ENCODE measurements at regions not wholly inside any gene's neighbourhood (a gene's known extent, or its start where the extent isn't known, plus 50 kb on each side); places are given as distances from the start of the nearest gene placed in this dataset.
"Not testable (repeated sequence)": the region's sequence is repeated elsewhere in the genome, so short reads cannot be mapped to it uniquely, and the experiment has no call there.

DNA sequence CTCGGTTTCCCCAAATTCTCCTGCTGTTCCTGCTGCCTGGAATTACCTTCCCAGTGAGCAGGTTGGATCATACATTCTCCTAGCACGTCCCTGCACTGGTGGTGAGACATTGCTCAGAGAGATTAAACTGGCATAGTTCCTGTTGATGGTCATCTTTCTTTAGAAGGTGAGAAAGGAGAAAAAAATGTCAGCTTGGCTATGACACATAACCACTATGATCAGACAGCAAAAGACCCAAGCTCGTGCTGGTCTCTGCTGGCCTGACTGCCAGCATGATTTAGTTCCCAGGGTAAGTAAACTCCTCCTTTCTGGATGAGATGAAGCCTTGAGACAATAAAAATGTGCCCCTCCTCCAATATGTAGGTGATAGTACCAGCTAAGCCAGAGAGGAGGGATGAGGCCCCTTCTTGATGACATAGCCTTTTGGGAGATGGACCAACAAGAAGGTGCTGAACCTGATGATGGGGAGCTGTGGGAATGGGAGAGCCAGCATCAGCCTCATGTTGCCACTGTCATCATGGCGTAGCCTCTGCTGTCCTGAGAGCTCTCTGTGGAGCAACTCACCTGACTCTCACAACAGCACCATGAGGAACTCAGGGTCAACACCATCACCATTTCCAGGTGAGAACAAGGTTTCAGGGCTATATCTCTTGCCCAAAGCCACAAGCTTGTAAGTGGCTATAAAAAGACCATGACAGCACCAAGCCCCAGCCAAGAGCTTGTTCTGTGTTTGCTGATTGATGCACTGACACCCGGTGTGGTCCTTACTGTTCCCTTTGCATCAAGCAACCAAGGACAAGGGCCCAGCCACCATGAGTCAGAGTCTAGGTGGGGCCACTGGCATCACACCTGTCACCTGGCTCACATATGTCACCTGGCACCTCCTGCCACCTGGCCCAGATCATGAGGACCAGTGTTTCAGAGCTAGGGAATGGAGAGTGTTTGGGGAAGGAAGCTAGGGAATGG lies 200.0 kb downstream of the MATN1 start:
- peak in 2 of 42 donors; percentile 15 to 32 for DNase-seq
- intact Hi-C loops (cut with DNase I): no loop called here

DNA sequence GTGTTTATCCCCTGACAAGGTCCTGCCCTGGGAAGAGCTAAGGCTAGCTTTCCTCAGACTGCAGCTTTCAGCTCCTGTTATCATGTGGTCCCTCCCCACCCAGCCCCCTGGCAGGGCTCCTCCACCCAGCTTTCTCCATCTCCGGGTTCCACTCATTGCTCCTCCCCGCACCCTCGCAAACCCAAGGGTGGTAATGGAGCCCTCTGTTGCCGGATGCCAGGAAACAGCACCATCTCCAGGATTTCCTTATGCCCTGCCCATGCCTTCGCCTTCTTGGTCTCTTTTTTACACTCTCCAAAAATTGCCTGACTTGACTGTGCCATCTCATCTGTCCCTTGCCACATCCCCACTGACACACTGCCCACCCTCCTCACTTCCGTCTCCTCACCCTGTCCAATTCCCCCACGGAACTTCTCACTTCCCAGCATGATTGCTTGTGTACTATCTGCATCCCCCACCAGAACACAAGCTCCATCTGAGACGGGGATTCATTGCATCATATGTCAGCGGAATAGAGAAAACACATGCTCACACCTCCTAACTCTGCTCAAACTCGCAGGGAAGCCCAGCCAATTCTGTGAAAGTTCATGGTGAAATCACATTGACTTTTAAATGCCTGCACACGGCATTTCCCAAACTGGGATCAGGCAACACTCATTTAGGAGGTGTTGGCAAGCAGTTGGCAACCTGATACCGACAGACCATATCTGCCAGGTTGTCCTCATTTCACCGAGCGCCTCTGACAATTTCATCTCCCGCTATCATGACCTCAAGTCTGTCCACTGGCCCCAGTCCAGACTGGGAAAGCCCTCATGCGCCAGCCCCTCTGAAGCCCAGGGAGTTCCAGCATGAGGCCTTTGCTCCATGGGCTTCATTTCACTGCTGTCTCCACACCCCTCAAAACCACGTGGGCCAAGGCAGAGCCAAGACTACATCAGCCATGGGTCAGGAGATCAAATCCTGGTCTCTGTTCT lies 201.1 kb downstream of the MATN1 start:
- DNase-seq: peak in 2 of 42 donors; percentile 23 to 28
- intact Hi-C loops (cut with DNase I): no loop called here

DNA sequence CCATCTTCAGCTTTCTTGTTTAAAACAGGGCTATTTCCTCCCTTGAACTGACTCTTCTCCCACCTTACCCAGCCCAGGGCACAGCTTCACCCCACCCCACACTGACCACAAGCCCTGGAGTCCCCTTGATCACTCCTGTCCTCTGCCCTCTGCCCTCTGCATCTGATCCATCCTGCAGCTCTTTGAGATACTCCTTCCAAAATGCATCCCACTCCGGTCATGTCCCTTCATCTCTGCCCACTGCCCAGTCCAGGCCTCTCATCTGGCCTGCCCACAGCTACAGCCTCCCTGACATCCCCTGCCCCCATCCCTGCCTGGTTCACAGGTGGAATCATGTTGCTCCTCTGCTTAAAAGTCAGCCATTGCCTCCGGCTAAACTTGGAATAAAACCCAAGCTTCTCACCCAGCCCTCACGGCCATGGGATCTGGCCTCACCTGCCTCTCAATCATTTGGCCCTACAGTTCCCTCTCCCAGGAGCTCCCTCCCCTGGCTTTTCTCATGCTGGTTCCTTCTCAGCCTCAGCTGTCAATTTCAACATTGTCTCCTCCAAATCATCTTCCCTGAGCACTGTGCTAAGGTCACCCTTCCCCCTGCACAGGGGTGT lies 202.0 kb downstream of the MATN1 start:
- intact Hi-C loops (cut with DNase I): no loop called here
- peak in 5 of 42 donors; percentile 3 to 17 (median 7) for DNase-seq

DNA sequence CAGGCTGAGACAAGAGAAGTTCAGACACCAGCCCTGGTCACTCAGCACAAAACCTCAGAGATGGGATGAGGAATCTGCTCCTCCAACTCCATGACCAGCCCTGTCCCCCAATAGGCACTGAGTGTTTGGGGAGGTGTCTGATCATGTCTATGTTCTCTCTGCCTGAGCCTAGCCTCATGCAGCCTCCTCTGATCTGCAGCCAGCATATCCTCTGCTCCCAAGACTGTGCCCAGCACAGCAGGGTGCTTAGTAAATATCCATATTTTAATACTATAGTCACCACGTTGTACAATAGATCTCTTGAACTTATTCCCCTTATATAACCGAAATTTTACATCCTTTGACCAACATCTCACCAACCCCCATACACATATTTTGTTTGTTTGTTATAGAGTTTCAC lies 202.9 kb downstream of the MATN1 start:
- intact Hi-C loops (cut with DNase I): no loop called here

DNA sequence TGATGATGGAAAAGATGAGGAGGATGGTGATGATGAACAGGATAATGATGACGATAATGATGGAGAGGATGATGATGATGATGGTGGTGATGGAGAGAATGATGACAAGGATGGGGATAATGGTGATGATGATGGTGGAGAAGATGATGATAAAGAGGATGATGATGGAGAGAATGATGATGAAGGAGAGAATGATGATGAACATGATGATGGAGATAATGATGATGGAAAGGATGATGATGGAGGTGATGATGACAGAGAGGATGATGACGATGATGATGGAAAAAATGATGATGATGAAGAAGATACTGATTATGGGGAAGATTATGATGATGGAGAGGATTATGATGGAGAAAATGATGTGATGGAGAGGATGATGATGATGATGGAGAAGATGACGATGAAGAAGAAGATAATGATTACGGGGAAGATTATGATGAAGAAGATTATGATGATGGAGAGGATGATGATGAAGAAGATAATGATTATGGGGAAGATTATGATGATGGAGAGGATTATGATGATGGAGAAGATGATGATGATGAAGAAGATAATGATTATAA lies 204.1 kb downstream of the MATN1 start:
- DNase-seq: no peak
- intact Hi-C loops (cut with DNase I): no loop called here

More for the DNA sequence above, 202.9 kb downstream of the MATN1 start:
- DNase-seq: peak in 4 of 42 donors; percentile 5 to 22 (median 14)

DNA sequence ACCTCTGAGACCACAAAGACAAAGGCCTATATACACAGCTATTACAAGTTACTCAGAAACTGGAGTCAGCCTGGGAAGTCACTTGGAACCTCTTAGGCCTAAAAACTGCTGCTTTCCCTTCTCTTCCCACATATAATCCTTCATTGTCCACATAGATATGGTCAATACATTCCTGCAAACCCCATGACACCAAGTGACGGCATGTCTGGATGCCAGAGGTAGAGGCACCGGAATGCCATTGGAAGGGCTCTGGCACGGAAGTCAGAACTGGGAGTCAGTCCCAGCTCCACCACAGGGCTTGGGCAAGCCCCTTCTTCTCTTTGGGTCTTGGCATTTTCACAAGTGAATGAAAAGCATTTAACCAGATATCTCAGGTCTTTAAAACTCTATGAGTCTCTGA lies 204.7 kb downstream of the MATN1 start:
- DNase-seq: peak in 1 of 42 donors; percentile 13
- intact Hi-C loops (cut with DNase I): no loop called here

DNA sequence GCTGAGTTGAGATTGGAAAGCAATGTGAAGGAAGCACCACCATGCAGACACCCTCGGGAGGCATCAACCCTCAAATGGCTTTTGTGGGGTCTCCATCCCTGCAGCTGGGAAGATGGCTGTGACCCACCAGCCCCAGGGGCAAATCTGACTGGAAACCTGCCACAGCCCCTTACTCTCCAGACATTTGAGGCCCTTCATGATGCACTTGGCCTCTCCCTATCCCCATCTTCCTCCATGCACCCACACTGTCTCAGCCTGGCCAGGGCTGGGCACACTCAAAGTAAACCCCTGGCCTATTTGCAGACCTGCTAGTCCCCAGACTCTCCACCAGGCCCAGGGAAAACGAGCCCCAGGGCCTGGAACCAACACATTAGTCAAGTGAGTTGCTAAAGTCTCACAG lies 205.2 kb downstream of the MATN1 start:
- intact Hi-C loops (cut with DNase I): no loop called here
- peak in 4 of 42 donors; percentile 16 to 22 (median 18) for DNase-seq

DNA sequence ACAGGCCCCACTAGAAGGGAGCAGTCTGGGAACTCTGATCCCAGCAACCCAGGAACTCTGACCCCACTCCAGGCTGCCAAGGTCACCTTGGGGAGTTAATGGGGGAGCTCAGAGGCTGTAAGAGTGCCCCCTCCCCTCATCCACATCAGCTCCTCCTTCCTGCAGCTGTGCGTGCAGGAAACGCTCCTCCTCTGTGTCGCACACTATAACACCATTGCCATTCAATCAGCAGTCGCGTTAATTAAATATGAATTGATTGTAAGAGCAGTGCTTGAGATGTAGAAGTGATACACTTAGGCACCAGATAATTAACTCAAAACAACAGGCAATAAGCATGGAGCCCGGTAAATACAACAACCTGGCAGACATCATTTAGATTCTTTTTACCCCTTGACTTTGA lies 205.7 kb downstream of the MATN1 start:
- DNase-seq; intact Hi-C loops (cut with DNase I): not testable (repeated sequence)

DNA sequence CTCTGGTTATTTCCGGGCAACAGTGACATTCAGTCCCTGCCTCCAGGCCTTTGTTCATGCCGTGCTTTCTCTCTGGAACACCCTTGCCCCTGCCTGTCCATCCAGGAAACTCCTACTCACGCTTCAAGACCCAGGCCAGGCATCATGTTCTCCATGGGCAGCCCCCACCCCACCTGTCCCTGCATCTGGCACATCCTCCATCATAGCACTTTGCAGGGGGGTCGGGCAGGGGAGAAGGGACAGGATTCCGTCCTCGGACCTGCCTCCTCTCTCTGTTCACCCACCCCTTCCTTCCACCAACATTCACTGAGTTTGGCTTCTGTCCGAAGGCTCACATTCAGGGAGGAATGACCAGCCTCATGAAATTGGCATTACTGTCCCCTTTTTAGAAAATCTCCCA lies 206.1 kb downstream of the MATN1 start:
- intact Hi-C loops (cut with DNase I): not testable (repeated sequence)

DNA sequence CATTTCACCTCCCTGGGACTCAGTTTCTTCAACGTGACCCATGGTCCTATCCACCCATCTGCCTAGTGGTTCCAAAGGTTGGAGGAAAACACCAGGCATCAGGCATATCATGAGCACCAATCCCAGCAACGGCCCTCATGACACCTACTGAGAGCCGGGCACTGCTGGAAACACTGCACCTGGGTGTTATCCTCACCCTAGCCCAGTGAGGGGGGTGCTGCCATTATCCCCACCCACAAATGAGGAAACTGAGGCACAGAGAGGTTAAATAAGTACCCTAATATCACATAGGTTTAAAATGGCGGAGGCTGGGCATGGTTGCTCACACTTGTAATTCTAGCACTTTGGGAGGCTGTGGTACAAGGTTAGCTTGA lies 206.9 kb downstream of the MATN1 start:
- intact Hi-C loops (cut with DNase I): no loop called here
- peak in 4 of 42 donors; percentile 3 to 17 (median 6) for DNase-seq

More for the DNA sequence above, 206.1 kb downstream of the MATN1 start:
- peak in 4 of 42 donors; percentile 1 to 25 (median 12) for DNase-seq

DNA sequence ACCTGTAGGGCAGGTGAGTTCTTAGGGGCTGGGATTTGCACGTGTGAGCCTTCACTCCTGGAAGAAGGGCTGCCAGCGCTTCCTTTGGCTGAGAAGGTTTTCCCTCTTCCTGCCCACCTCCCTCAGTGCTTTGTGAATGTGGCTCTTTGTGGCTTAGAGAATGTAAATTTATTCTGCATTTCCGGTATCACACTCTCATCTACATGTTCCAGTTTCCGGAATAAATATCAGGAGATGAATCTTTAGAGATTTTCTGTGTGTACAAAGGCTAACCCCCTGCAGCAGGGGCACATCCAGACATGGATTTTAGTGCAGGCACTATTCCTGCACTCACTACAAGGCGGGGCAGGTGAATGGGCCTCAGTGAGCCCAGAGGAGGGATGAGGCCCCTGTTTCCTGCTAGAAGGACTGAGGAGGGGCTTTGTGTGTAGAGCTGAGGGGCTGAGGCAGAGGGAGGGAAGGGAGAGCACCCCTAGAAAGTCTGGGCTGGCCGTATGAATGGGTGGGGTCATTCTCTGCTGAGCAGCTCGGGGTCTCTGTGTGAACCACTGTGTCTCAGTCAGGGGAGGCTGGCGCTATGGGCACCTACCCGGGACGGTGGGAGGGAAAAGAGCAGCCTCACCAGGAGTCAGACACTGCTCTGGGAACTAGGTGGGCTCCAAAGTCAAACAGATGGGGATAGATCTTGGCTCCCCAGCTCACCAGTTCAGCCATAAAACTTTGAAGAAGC lies 207.5 kb downstream of the MATN1 start:
- intact Hi-C loops (cut with DNase I): no loop called here
- DNase-seq: peak in 6 of 42 donors; percentile 3 to 33 (median 18)

DNA sequence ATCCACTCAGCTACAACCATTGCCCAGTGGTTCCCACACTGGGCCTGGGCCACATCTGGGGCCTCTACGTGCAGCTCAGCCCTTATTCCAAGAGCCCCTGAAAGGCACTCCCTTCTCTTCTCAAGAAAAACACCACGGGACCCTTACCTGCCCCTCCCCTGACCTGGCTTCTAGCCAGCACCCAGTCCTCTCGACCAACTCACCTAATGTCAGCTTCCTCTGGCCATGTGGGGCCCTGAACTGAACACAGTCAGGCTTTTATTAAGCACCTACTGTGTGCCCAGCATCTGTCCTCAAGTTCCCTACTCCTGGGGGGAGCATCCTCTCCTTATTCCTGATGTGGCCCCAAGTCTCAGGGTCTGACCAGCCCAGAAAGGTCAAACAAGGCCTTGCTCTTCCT lies 208.4 kb downstream of the MATN1 start:
- DNase-seq: peak in 5 of 42 donors; percentile 2 to 30 (median 17)
- intact Hi-C loops (cut with DNase I): no loop called here

DNA sequence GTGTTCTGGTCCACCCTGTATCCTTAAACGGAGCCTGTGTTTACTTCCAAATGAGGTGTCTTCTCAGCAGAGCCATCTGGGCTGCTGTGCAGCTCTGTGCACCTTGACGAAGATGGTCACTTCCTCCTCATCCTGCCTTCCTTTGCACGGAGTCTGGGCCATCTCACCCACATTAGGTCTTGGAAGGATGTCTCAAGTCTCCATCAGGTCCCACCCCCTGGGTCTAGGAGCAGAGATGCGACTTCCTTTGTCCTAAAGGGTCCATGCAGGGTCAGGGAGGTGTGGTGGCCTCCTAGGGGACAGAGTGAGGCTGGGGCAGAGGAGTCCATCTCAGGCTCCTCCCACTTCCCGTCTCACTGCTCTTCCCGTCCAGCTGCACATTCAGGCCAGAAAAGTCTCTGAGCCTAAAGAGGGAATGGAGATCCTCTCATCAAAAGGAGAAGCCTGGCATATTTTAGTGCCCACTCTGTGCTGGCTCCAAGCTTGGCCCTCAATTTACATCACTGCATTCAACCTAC lies 209.2 kb downstream of the MATN1 start:
- peak in 4 of 42 donors; percentile 3 to 24 (median 10) for DNase-seq

DNA sequence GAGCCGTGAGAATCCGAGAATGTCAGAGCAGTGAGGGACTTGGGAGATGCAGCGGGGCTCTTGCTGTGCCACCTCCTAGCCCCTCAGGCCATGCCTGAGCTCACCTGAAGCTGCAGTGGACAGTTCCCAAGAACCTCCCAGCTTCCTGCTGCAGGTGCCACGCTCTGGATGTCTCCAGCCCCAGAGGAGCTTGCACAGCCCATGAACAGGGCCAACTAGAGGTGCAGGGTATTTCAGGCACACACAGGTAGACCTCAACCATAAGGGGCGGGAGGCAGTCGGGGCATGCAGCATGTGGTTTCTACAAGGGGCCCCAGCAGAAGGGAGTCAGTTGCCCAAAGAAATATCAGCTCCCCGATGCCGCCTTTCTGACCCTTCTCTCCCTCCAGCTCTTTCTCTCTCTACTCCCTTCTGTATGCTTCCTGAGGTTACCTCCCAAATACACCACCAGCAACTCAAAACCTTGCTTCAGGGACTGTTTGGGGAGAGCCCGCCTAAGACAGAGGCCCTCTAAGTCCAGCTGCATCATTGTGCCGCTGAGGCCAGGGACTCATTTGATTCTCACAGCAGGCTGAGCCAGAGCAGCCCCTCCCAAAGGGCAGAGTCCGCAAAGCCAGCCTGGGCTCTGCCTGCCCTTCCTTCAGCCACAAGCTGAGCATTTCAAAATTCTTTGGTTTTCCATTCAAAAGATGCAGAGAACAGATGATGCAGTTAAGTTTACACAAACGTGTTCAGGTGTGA lies 209.8 kb downstream of the MATN1 start:
- DNase-seq: peak in 5 of 42 donors; percentile 7 to 24 (median 15)
- intact Hi-C loops (cut with DNase I): no loop called here

More for the DNA sequence above, 209.2 kb downstream of the MATN1 start:
- intact Hi-C loops (cut with DNase I): no loop called here

DNA sequence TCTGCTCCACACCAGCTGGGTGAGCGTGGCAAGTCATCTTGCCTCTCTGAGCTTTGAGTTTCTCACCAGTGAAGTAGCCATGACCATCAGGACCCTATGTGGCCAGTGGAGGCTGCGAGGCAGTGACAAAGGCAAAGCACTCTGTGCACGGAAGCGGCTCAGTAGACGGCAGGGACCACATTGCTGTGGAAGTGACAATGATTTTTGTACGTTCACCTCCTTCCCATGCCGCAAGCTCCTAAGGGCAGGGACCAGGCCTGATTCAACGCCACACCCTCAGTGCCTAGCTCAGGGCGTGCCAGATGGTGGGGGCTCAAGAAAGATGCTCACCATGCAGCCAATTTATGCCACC lies 210.5 kb downstream of the MATN1 start:
- peak in 4 of 42 donors; percentile 9 to 25 (median 20) for DNase-seq
- intact Hi-C loops (cut with DNase I): no loop called here

DNA sequence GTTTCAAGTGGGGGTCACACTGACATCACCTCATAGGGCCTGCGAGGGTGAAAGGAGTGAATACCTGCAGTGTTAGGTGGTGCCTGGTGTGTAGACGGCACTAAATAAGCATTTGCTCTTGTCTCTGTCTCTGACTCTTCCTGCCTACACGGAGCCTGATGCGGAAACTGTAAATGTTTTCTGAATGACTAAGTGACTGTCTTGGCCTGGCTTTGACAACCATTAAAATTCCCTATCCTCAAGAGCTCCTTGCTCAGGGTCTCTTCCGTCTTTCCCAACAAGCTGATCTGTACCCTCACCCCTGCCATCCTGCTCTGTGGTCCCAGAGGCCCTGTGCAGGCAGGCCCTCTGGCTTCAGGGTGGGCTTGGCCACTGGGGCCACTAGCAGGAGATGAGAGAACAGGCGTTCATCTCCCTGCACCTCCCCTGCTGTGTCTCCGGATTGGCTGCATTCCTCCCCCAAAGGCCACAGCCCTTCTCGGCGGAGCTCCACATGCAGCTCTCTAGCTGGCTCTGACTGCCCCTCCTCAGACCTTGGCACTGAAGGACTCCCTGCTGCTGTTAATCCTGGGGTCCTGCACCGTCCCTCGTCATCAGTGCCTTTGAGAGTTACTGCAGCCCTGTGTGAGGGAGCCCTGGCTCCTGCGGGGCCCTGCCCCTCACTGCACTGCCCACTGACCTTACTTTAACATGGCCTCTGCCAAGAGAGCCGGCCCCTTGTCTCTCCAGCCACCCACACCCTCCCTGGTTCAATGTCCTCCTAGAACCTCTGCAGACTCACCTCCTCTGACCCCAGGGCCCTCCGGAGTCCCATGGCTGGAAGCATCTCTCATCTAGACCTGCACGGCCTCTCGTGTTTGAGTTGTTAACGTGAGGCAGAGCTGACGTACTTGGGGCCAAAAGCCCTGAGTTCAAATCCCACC lies 211.1 kb downstream of the MATN1 start:
- peak in 3 of 42 donors; percentile 5 to 36 (median 14) for DNase-seq
- intact Hi-C loops (cut with DNase I): no loop called here

All from head of caudate nucleus (tissue), 42 donors.